Urinary bladder (tissue), 3 donors: ENCODE measurements at regions not wholly inside any gene's neighbourhood (a gene's known extent, or its start where the extent isn't known, plus 50 kb on each side); places are given as distances from the start of the nearest gene placed in this dataset.

ENCODE experiments used
- DNase-seq: peaks from one replicate; pipeline ENCODE4 v3.0.0-alpha.2; 2015; ENCODE audit errors: extremely low spot score
- H3K27ac ChIP-seq: one replicate; pipeline ENCODE4 v1.5.1; 2013; ENCODE audit warnings: low read depth, mild to moderate bottlenecking, moderate library complexity
- H3K36me3 ChIP-seq: one replicate; pipeline ENCODE4 v1.6.1; 2013; ENCODE audit warnings: mild to moderate bottlenecking, moderate library complexity; ENCODE audit not compliant: insufficient read depth
- H3K4me1 ChIP-seq: one replicate; pipeline ENCODE4 v1.6.1; 2013; ENCODE audit warnings: mild to moderate bottlenecking, moderate library complexity; ENCODE audit not compliant: insufficient read depth
- H3K4me3 ChIP-seq: one replicate; pipeline ENCODE4 v1.5.1; 2013; ENCODE audit warnings: low read depth, low read length
- WGBS: extraction: QIAGEN DNeasy Blood & Tissue Kit; methylation state at CpG from one replicate; pipeline ENCODE4 v1.1.7; 2013; 5-methylcytosine and 5-hydroxymethylcytosine counted together
- donor health status: healthy with polysubstance abuse.
- donor health status: healthy.

GRCh38 chr6:23323897-23324296 lies 754.5 kb downstream of the HDGFL1 start:
- 80% methylated on average over 4 of the region's 4 CpGs for WGBS
- H3K4me1 ChIP-seq, result no peaks in the 10 kb centered on the region
- DNase-seq, result no peak
- no peak overlapping the region for H3K27ac ChIP-seq
- no peak overlapping the region for H3K4me3 ChIP-seq
- H3K36me3 ChIP-seq, result no peaks in the 10 kb centered on the region

DNA sequence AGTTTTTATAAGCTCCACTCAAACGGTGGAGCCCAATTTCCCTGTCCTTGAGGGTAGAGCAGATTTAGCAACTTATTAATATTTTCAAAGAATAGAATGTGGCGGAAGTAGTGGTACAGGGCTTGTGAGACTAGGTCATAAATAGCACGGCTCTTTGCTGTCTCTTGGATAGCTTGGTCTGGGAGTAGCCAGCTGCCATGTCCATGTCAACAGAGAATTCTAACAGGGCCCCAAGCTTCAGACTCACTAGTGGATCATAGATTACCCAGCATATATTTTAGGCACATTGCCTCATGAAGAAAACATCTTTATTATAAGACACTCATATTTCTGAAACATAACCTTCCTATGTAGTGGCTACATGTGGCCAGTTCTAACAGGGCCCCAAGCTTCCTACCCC lies 755.7 kb downstream of the HDGFL1 start:
- 73% methylated on average over 3 of the region's 3 CpGs for WGBS
- H3K4me3 ChIP-seq, result no peak overlapping the region
- no peak overlapping the region for H3K27ac ChIP-seq
- no peak for DNase-seq
- no peaks in the 10 kb centered on the region for H3K4me1 ChIP-seq
- no peaks in the 10 kb centered on the region for H3K36me3 ChIP-seq

- WGBS, result 71% methylated on average over 1 of the region's 1 CpG
- DNase-seq, result no peak
Observed at GRCh38 chr6:23327621-23328020, 758.3 kb downstream of the HDGFL1 start.

GRCh38 chr6:23329086-23329485 lies 759.7 kb downstream of the HDGFL1 start:
- Histone ChIP-seq H3K4me3 (no peak overlapping the region), H3K36me3 (no peaks in the 10 kb centered on the region), H3K4me1 (no peaks in the 10 kb centered on the region), H3K27ac (no peak overlapping the region)
- no peak for DNase-seq
- 82% methylated on average over 1 of the region's 1 CpG for WGBS

More at GRCh38 chr6:23327621-23328020, 758.3 kb downstream of the HDGFL1 start:
- no peaks in the 10 kb centered on the region for H3K36me3 ChIP-seq
- no peak overlapping the region for H3K4me3 ChIP-seq
- H3K4me1 ChIP-seq, result no peaks in the 10 kb centered on the region
- H3K27ac ChIP-seq, result no peak overlapping the region

DNA sequence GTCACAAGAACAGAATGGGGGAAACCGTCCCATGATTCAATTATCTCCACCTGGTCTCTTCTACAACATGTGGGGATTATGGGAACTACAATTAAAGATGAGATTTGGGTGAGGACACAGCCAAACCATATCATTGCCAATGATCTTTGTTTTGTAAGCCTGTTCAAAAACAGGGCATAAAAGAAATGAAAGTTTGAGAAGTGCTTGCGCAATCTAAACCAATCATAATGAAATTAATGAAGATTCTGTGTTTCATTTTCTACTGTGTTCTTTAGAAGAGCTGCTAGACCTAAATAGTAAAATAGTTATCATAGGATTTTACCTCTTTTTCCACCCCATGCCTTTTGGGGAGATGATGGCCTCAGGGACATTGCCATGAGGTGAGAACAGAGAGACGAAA lies 761.3 kb downstream of the HDGFL1 start:
- no peak overlapping the region for H3K4me3 ChIP-seq
- no peak for DNase-seq
- WGBS, result 96% methylated on average over 3 of the region's 3 CpGs
- H3K4me1 ChIP-seq, result no peaks in the 10 kb centered on the region
- no peak overlapping the region for H3K27ac ChIP-seq
- H3K36me3 ChIP-seq, result no peaks in the 10 kb centered on the region

- no peaks in the 10 kb centered on the region for H3K36me3 ChIP-seq
- no peak overlapping the region for H3K4me3 ChIP-seq
- 69% methylated on average over 5 of the region's 5 CpGs for WGBS
- no peak for DNase-seq
- no peak overlapping the region for H3K27ac ChIP-seq
- no peaks in the 10 kb centered on the region for H3K4me1 ChIP-seq
Observed at GRCh38 chr6:23334360-23334759, 765.0 kb downstream of the HDGFL1 start.

GRCh38 chr6:23335894-23336293 lies 766.5 kb downstream of the HDGFL1 start:
- 96% methylated on average over 2 of the region's 2 CpGs for WGBS
- Histone ChIP-seq H3K4me1 (no peaks in the 10 kb centered on the region), H3K4me3 (no peak overlapping the region), H3K27ac (no peak overlapping the region), H3K36me3 (no peaks in the 10 kb centered on the region)
- DNase-seq, result no peak

DNA sequence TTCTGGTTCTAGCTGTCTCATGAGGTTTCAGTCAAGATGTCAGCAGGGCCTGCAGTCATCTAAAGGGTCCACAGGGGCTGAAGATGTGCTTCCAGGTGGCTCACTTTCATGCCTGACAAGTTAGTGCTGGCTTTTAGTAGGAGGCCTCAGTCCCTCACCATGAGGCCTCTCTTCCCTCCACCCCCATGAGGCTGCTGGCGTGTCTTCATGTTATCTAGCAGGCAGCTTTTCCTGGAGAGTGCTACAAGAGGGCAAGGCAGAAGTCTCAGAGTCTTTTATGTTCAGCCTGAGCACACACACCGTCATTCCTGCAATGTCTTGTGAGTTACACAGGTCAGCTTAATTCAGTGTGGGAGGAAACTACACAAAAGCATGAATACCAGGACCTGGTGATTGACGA lies 769.9 kb downstream of the HDGFL1 start:
- H3K36me3 ChIP-seq, result no peaks in the 10 kb centered on the region
- no peak overlapping the region for H3K27ac ChIP-seq
- 89% methylated on average over 3 of the region's 3 CpGs for WGBS
- no peak overlapping the region for H3K4me3 ChIP-seq
- no peak for DNase-seq
- no peaks in the 10 kb centered on the region for H3K4me1 ChIP-seq

- no peaks in the 10 kb centered on the region for H3K4me1 ChIP-seq
- 68% methylated on average over 3 of the region's 3 CpGs for WGBS
Observed at GRCh38 chr6:23340271-23340670, 770.9 kb downstream of the HDGFL1 start.

GRCh38 chr6:23343610-23344306 lies 774.4 kb downstream of the HDGFL1 start:
- Histone ChIP-seq H3K27ac (no peak overlapping the region), H3K4me3 (no peak overlapping the region), H3K36me3 (no peaks in the 10 kb centered on the region), H3K4me1 (no peaks in the 10 kb centered on the region)
- no peak for DNase-seq
- WGBS, result 69% methylated on average over 5 of the region's 5 CpGs

More at GRCh38 chr6:23340271-23340670, 770.9 kb downstream of the HDGFL1 start:
- no peak overlapping the region for H3K4me3 ChIP-seq
- no peak for DNase-seq
- H3K27ac ChIP-seq, result no peak overlapping the region
- H3K36me3 ChIP-seq, result no peaks in the 10 kb centered on the region

DNA sequence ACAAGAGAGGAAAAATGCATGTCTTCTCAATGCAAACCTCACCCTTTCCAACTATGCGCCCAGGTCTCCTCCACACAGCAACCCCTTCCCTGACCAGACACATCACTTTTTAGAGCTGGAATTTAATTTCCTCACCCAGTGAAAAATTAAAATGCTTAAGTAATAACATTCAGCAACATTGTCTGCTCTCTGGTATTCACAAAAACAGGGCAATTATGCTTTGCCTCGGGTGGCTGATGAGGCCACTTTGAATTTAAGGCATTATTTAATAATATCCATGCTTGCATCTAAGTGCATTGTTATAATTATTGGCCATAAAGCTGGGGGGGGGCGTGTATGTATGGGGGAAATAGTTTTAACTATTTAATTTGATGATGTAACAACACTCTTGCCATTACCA lies 777.8 kb upstream of the NRSN1 start:
- Histone ChIP-seq H3K36me3 (no peaks in the 10 kb centered on the region), H3K27ac (no peak overlapping the region), H3K4me1 (no peaks in the 10 kb centered on the region), H3K4me3 (no peak overlapping the region)
- DNase-seq, result no peak
- 83% methylated on average over 3 of the region's 3 CpGs for WGBS

- Histone ChIP-seq H3K36me3 (no peaks in the 10 kb centered on the region), H3K27ac (no peak overlapping the region), H3K4me1 (no peaks in the 10 kb centered on the region), H3K4me3 (no peak overlapping the region)
- DNase-seq, result peak; percentile 57
- WGBS, result 39% methylated on average over 3 of the region's 3 CpGs
Observed at GRCh38 chr6:23349521-23350147, 776.4 kb upstream of the NRSN1 start.

- no peak for DNase-seq
- no peak overlapping the region for H3K27ac ChIP-seq
- H3K36me3 ChIP-seq, result no peaks in the 10 kb centered on the region
- no peak overlapping the region for H3K4me3 ChIP-seq
- no peaks in the 10 kb centered on the region for H3K4me1 ChIP-seq
- whole genome bisulfite sequencing, result 86% methylated on average over 2 of the region's 2 CpGs
Observed at GRCh38 chr6:23350752-23351453, 775.1 kb upstream of the NRSN1 start.

GRCh38 chr6:23354004-23354403 lies 772.0 kb upstream of the NRSN1 start:
- no peak for DNase-seq
- no peaks in the 10 kb centered on the region for H3K36me3 ChIP-seq
- no peak overlapping the region for H3K27ac ChIP-seq
- H3K4me3 ChIP-seq, result no peak overlapping the region
- H3K4me1 ChIP-seq, result no peaks in the 10 kb centered on the region
